Fibroblast of villous mesenchyme (primary cell): ENCODE measurements at regions not wholly inside any gene's neighbourhood (a gene's known extent, or its start where the extent isn't known, plus 50 kb on each side); places are given as distances from the start of the nearest gene placed in this dataset.
A peak's percentile ranks its signal among the peaks of the same experiment; 100 is the strongest.

ENCODE experiments used
- DNase-seq: peaks from one replicate; pipeline ENCODE4 v3.0.0-alpha.2; 2010; ENCODE audit warnings: low read depth
- H3K4me3 ChIP-seq: 2 replicates; pipeline ENCODE4 v1.5.1; 2011; ENCODE audit warnings: low read depth, mild to moderate bottlenecking, low read length
- CTCF ChIP-seq: IDR thresholded peaks from 2 replicates; pipeline ENCODE4 v1.5.1; 2012; ENCODE audit warnings: low read depth, mild to moderate bottlenecking, low read length; ENCODE audit not compliant: insufficient read depth

- DNase-seq, result no peak
- no peak for TF ChIP-seq CTCF
These were observed 413.1 kb downstream of the PTPRU start for GRCh38 chr1:29649189-29650040.

GRCh38 chr1:29648798-29649188 is 412.5 kb downstream of the PTPRU start:
- no peak for TF ChIP-seq CTCF
- no peak for DNase-seq
- H3K4me3 ChIP-seq, result no peak overlapping the region

More at GRCh38 chr1:29649189-29650040, 413.1 kb downstream of the PTPRU start:
- H3K4me3 ChIP-seq, result no peak overlapping the region

GRCh38 chr1:29648026-29648425 is 411.7 kb downstream of the PTPRU start:
- DNase-seq, result no peak
- TF ChIP-seq CTCF, result no peak

DNA sequence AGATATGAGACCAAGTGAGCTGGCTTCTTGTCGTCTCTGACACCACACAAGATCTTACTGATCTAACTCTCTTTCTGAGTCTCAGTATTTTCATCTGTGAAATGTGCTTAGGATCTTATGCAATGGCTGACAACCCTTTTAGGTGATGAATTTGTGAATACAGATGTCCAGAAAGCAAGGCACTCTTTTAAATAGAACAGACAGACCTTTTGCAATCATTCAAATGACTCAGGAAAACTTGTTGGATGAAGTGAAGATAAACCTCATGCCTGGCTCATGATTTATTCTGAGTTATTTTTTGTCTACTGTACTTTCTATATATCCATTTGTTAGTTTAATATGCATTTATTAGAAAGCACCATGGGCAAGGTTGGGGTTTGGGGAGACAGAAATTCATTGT is 411.3 kb downstream of the PTPRU start:
- DNase-seq, result peak; percentile 5

More at GRCh38 chr1:29648026-29648425, 411.7 kb downstream of the PTPRU start:
- H3K4me3 ChIP-seq, result no peak overlapping the region

DNA sequence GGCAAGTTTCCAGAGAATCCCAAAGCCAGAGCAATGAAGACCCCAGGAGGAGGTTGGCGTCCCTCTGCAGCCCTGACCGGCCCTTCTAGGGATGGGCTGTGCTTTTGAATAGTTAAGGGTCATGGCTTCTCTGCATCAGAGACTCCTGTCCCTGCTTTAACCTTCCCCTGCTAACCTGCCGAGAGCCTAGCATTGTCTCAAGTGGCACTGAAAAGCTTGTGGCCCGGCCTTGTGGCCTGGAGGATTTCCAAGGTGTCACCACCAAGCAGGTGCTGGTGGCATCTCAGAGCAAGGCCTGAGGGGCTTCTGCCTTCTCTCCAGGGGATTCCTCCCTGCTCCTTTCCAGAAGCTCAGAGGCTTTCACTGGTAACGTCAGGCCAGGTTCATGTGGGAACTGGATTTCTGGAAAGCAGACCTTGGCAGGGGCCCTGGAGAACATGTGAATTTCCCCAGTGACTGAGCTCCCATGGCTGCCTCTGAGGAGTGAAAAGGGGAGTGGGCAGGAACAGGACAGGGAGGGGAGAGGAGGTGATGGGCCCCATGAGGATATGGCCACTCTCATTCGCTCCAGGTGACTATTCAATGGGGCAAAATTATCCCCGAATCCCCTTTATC is 409.9 kb downstream of the PTPRU start:
- no peak overlapping the region for H3K4me3 ChIP-seq
- TF ChIP-seq CTCF, result no peak
- DNase-seq, result no peak

More for the DNA sequence above, 411.3 kb downstream of the PTPRU start:
- no peak overlapping the region for H3K4me3 ChIP-seq
- TF ChIP-seq CTCF, result no peak

DNA sequence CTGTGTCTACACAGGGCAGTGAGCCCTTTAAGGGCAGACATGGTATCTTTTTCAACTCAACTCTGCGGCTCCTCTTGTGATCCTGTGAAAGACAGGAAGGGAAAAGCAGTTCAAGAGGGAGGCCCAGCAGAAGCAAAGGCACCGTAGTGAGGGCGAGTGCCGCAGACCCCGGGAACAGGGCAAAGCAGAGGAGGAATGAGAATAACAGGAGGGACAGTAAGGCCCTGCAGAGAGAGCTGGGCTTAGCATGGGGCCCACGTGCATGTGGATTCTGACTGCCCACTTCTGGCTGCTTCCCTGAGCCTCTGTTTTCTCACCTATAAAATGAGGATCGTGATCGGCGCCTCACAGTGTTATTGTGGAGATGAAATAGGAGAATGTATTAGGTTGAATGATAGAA is 409.3 kb downstream of the PTPRU start:
- no peak for DNase-seq
- no peak for TF ChIP-seq CTCF
- no peak overlapping the region for H3K4me3 ChIP-seq
